Astrocyte of the cerebellum (primary cell): ENCODE measurements at regions not wholly inside any gene's neighbourhood (a gene's known extent, or its start where the extent isn't known, plus 50 kb on each side); places are given as distances from the start of the nearest gene placed in this dataset.

Experiments
- DNase-seq: peaks from one replicate; pipeline ENCODE4 v3.0.0-alpha.2; 2011; ENCODE audit warnings: low read depth
- H3K4me3 ChIP-seq: 2 replicates; pipeline ENCODE4 v1.5.1; 2011; ENCODE audit warnings: mild to moderate bottlenecking, low read depth, low read length, moderate library complexity
- in situ Hi-C: cut with HindIII; loops from 2 replicates; pipeline ENCODE4 v1.10.0; 2017; ENCODE audit warnings: low sequenced_read_pairs
- TF ChIP-seq, protein P1 (sequence below): IDR thresholded peaks from 2 replicates; pipeline ENCODE4 v1.5.1; 2012; ENCODE audit warnings: low read length, low read depth, moderate library complexity, mild to moderate bottlenecking; ENCODE audit errors: missing control alignments

GRCh38 chr13:111508164-111508870, 187.9 kb downstream of the TEX29 start:
- no peak overlapping the region for H3K4me3 ChIP-seq
- in situ Hi-C loops, result no loop called here
- TF ChIP-seq, protein P1, sequence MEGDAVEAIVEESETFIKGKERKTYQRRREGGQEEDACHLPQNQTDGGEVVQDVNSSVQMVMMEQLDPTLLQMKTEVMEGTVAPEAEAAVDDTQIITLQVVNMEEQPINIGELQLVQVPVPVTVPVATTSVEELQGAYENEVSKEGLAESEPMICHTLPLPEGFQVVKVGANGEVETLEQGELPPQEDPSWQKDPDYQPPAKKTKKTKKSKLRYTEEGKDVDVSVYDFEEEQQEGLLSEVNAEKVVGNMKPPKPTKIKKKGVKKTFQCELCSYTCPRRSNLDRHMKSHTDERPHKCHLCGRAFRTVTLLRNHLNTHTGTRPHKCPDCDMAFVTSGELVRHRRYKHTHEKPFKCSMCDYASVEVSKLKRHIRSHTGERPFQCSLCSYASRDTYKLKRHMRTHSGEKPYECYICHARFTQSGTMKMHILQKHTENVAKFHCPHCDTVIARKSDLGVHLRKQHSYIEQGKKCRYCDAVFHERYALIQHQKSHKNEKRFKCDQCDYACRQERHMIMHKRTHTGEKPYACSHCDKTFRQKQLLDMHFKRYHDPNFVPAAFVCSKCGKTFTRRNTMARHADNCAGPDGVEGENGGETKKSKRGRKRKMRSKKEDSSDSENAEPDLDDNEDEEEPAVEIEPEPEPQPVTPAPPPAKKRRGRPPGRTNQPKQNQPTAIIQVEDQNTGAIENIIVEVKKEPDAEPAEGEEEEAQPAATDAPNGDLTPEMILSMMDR, result no peak
- no peak for DNase-seq

DNA sequence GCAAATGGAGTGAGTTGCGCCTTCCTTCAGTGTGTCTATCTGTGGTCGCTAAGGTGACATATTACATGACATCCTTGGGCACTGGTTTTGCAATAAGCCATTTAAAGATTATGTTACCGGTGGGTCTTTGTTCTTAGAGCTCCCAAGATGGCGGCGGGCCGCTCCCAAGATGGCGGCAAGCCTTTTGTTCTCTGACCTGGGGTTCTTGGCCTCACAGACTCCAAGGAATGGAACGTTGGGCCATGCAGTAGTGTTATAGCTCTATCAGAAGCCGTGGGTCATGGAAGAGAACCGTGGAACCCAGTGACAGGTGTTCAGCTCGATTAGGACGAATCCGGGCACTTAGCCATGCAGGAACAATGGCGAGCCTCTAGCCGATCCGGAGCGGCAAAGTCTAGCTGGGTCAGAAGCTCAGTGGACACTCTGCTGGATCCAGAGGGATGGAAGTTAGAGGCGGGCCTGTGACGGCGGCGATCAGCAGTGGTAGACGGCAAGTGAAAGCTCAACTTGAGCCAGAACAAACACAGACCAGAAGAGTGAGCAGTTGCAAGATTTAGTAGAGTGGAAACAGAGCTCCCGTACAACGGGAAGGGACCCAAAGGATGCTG, 188.6 kb downstream of the TEX29 start:
- TF ChIP-seq, protein P1, result no peak
- in situ Hi-C loops, result no loop called here
- no peak overlapping the region for H3K4me3 ChIP-seq
- no peak for DNase-seq

GRCh38 chr13:111510502-111511218, 190.2 kb downstream of the TEX29 start:
- H3K4me3 ChIP-seq, result no peak overlapping the region
- in situ Hi-C loops, result no loop called here
- TF ChIP-seq, protein P1, result no peak
- no peak for DNase-seq

- TF ChIP-seq, protein P1, result no peak
- in situ Hi-C loops, result no loop called here
- no peak for DNase-seq
- H3K4me3 ChIP-seq, result no peak overlapping the region
Observed at GRCh38 chr13:111511219-111511732, 190.8 kb downstream of the TEX29 start.

DNA sequence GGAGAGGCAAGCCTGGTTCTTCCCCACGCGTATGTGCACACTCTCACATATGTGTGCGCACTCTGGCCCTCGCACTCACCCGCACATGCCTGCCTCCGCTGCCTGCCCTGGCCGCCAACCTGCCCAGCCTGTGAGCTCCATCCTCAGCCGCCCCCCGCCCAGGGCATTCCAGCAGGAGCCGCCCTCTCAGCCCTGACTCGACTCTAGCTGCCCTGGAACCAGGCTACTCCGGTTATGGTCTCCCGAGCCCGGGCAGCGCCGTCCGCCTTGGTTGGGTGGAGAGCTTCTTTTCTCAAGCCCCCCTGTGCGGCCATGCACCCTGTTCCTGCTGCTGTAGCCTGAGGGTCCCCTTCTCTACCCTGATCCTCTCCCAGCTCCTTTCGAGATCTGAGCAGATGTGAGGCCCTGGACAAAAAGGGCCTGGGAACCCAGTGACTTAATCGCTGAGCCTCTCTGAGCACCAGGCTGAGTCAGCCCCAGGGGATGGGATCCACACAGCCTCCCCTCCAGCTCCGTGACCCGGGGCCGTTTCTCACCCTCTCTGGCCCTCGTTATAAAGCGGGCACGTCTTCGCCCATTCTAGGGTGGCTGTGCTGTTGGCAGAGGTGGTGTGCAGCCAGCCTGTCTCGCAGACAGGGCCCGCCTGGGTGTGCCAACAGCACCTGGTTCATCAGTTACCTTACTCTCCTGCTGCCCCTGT, 191.5 kb downstream of the TEX29 start:
- H3K4me3 ChIP-seq, result no peak overlapping the region
- in situ Hi-C loops, result no loop called here
- TF ChIP-seq, protein P1, result no peak
- no peak for DNase-seq

DNA sequence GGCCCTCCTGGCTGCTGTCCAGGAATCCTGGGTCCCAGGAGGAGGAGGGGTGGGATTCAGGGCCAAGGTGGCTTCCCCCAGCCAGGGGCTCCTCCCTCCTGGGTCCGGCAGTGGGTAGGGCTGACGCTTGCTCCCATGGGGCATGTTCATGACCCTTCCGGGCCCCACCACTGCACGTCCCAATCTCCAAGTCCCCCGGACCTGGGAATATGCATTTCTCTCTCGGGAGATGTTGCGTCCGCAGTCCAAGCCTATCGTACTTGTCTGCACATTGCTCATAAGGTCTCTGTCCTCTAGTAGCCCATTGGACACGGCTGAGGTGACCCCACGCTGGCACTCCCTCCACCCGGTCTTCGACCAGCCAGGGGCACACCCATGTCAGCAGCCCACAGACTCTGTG, 192.3 kb downstream of the TEX29 start:
- H3K4me3 ChIP-seq, result no peak overlapping the region
- TF ChIP-seq, protein P1, result no peak
- no peak for DNase-seq
- in situ Hi-C loops, result no loop called here
